ENCODE measurements at regions not wholly inside any gene's neighbourhood (a gene's known extent, or its start where the extent isn't known, plus 50 kb on each side); places are given as distances from the start of the nearest gene placed in this dataset.

DNA sequence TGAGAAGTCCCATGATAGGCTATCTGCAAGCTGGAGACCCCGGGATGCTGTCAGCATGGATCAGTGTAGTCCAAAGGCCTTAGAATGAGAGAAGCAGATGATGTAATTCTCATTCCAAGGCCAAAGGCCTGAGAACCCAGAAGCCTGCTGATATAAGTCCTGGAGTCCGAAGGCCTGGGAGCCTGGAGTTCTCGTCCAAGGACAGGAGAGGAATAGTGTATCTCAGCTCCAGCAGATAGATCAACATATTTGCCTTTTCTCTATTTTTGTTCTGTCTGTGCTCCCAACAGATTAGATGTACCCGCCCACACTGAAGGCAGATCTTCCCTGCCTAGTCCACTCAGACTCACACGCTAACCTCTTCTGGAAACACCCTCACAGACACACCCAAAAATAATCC is 454.9 kb upstream of the CHAC2 start:
- CTCF ChIA-PET: no interaction called here
- no peak overlapping the region for H3K27ac ChIP-seq (ENCODE audit: low read depth, low read length)
- TF ChIP-seq, protein P1, sequence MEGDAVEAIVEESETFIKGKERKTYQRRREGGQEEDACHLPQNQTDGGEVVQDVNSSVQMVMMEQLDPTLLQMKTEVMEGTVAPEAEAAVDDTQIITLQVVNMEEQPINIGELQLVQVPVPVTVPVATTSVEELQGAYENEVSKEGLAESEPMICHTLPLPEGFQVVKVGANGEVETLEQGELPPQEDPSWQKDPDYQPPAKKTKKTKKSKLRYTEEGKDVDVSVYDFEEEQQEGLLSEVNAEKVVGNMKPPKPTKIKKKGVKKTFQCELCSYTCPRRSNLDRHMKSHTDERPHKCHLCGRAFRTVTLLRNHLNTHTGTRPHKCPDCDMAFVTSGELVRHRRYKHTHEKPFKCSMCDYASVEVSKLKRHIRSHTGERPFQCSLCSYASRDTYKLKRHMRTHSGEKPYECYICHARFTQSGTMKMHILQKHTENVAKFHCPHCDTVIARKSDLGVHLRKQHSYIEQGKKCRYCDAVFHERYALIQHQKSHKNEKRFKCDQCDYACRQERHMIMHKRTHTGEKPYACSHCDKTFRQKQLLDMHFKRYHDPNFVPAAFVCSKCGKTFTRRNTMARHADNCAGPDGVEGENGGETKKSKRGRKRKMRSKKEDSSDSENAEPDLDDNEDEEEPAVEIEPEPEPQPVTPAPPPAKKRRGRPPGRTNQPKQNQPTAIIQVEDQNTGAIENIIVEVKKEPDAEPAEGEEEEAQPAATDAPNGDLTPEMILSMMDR (IDR thresholded peaks at IDR 0.05; ENCODE audit: low read depth, low read length): no peak

DNA sequence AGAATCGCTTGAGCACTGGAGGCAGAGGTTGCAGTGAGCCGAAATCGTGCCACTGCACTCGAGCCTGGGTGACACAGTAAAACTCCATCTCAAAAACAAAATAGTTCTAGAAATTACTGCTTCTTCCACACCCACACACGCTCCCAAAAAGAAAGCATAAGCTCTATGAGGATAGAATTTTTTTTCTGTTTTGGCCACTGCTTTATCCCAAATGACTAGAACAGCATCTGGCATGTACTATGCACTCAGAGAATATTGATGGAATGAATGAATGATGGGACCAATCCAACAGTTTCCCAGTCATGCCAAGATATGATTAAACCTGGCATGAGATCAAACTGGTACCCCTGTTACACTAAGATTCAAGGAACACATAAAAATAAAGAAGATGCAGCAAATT is 455.4 kb upstream of the CHAC2 start:
- CTCF ChIA-PET: no interaction called here

More for the DNA sequence above, 454.9 kb upstream of the CHAC2 start:
- no peak overlapping the region for H3K4me3 ChIP-seq (ENCODE audit: low read depth, low read length)
- H3K9me3 ChIP-seq (ENCODE audit: control insufficient read depth, insufficient read depth, low read length): no peaks in the 10 kb centered on the region
- H3K27me3 ChIP-seq (ENCODE audit: control insufficient read depth, insufficient read depth, low read length): no peaks in the 10 kb centered on the region
- POLR2A ChIA-PET: no interaction called here
- DNase-seq (ENCODE audit: low read depth, low spot score): no peak

DNA sequence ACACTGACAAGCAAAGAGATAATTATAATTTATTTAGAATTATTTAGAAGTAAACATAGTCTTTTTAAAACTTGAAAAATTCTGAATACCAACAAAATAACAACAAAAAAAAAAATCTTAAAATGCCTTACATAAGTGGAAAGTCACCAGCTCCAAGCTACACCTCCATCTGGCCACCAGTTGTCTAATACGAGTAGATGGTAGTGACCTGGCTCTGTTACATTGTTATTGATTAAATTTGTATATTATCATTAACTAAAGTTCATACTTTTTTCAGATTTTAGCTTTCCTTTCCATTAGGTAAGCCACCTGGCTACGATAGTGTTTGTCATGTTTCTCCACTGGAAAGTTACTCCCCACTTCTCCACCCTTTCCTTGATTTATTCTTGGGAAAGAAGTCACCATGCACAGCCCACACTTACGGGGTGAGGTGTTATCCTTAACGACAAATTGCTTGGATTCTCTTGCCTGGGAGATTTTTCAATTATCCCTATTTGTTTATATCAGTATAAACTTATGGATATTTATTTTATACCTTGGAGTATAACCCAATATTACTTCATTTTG is 464.5 kb upstream of the CHAC2 start:
- ChIA-PET POLR2A (no interaction called here), CTCF (no interaction called here)
- no peaks in the 10 kb centered on the region for H3K27me3 ChIP-seq (ENCODE audit: control insufficient read depth, insufficient read depth, low read length)
- no peak overlapping the region for H3K27ac ChIP-seq (ENCODE audit: low read depth, low read length)
- no peak for DNase-seq (ENCODE audit: low read depth, low spot score)
- TF ChIP-seq, protein P1 (IDR thresholded peaks at IDR 0.05; ENCODE audit: low read depth, low read length): no peak
- no peak overlapping the region for H3K4me3 ChIP-seq (ENCODE audit: low read depth, low read length)
- no peaks in the 10 kb centered on the region for H3K9me3 ChIP-seq (ENCODE audit: control insufficient read depth, insufficient read depth, low read length)

More for the DNA sequence above, 455.4 kb upstream of the CHAC2 start:
- H3K9me3 ChIP-seq (ENCODE audit: control insufficient read depth, insufficient read depth, low read length): no peaks in the 10 kb centered on the region
- POLR2A ChIA-PET: no interaction called here
- TF ChIP-seq, protein P1 (IDR thresholded peaks at IDR 0.05; ENCODE audit: low read depth, low read length): no peak
- DNase-seq (ENCODE audit: low read depth, low spot score): no peak
- no peaks in the 10 kb centered on the region for H3K27me3 ChIP-seq (ENCODE audit: control insufficient read depth, insufficient read depth, low read length)
- H3K4me3 ChIP-seq (ENCODE audit: low read depth, low read length): no peak overlapping the region
- H3K27ac ChIP-seq (ENCODE audit: low read depth, low read length): no peak overlapping the region

DNA sequence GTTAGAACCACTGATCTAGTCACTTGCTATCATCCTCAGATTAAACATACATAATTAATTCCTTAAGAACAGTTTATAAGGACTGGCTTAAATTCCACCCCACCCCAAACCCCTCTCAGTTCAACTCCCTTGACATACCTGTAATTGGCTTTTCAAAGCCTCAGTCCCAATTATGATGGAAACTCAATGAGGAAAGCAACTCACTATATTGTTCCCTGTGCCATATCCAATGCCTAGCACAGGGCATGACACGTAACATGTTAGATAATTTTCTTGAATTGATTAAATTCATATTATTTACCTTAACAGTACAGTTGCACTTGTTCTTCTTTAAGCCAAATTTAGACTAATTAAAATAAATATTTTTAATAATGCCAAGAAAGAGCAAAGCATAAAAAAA is 465.1 kb upstream of the CHAC2 start:
- no peak for DNase-seq (ENCODE audit: low read depth, low spot score)
- Histone ChIP-seq H3K27ac (ENCODE audit: low read depth, low read length) (no peak overlapping the region), H3K27me3 (ENCODE audit: control insufficient read depth, insufficient read depth, low read length) (no peaks in the 10 kb centered on the region), H3K4me3 (ENCODE audit: low read depth, low read length) (no peak overlapping the region), H3K9me3 (ENCODE audit: control insufficient read depth, insufficient read depth, low read length) (no peaks in the 10 kb centered on the region)
- ChIA-PET POLR2A (no interaction called here), CTCF (no interaction called here)
- TF ChIP-seq, protein P1 (IDR thresholded peaks at IDR 0.05; ENCODE audit: low read depth, low read length): no peak

DNA sequence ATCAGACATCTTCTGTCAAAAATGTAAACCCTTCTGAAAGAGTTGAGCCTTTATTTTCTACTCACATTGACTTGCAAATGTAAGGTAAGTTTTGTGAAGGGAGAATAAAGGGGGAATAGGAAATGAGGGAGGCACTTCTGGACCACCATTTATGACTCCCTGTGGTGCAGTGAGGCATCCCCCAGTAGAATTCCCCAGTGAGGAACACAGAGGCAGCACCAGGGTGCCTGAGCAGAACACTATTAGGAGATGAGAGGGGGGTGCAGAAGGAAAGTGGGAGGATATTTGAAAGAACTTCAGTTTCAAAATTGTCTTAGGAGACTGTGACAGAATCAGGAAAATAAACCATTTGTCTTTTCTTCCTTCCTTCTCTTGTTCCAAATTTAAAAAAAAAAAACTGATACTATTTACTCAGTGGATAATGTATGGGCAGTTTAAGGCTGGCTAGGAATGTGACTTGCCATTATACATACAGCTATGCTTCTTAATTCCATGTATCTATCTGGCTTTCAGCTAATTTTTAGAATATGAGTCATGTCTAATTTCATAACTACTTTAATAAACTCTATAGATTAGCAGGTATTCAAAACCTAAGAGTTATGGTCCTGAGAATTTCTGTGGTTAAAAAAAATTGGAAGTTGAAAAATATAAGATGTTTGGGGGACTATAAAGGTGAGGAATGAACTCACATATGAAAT is 478.1 kb upstream of the CHAC2 start:
- no peak overlapping the region for H3K27ac ChIP-seq (ENCODE audit: low read depth, low read length)
- POLR2A ChIA-PET: no interaction called here
- CTCF ChIA-PET: no interaction called here
- H3K9me3 ChIP-seq (ENCODE audit: control insufficient read depth, insufficient read depth, low read length): no peaks in the 10 kb centered on the region
- H3K4me3 ChIP-seq (ENCODE audit: low read depth, low read length): no peak overlapping the region
- TF ChIP-seq, protein P1 (IDR thresholded peaks at IDR 0.05; ENCODE audit: low read depth, low read length): no peak
- H3K27me3 ChIP-seq (ENCODE audit: control insufficient read depth, insufficient read depth, low read length): no peaks in the 10 kb centered on the region
- no peak for DNase-seq (ENCODE audit: low read depth, low spot score)

All from AG04450 (cell line).